Suprapubic skin (tissue), 4 donors: ENCODE measurements at regions not wholly inside any gene's neighbourhood (a gene's known extent, or its start where the extent isn't known, plus 50 kb on each side); places are given as distances from the start of the nearest gene placed in this dataset.

Source experiments
- EP300 ChIP-seq: sonication (generic); formaldehyde crosslinking; IDR thresholded peaks from one replicate; pipeline ENCODE4 v1.6.1; 2017; ENCODE audit warnings: antibody characterized with exemption
- POLR2A ChIP-seq, 2 donors: fragments of 450-650 bp; IDR thresholded peaks; one replicate each; pipeline ENCODE4 v1.6.1; 2017; ENCODE audit warnings: antibody characterized with exemption in 2 of 2, mild to moderate bottlenecking in 2 of 2, moderate library complexity in 2 of 2
- POLR2AphosphoS5 ChIP-seq, 3 donors: sonication (generic); formaldehyde crosslinking; IDR thresholded peaks; one replicate each; pipeline ENCODE4 v1.6.1; 2017; ENCODE audit warnings: antibody characterized with exemption in 3 of 3
- TF ChIP-seq, protein P1 (sequence below), 2 donors: fragments of 200-600 bp in 1 of 2; fragments of 450-650 bp in 1 of 2; sonication (generic) in 1 of 2; IDR thresholded peaks; one replicate each; pipeline ENCODE4 v1.5.1; 2016 to 2019; ENCODE audit warnings: antibody characterized with exemption in 2 of 2, mild to moderate bottlenecking in 1 of 2, moderate library complexity in 1 of 2

DNA sequence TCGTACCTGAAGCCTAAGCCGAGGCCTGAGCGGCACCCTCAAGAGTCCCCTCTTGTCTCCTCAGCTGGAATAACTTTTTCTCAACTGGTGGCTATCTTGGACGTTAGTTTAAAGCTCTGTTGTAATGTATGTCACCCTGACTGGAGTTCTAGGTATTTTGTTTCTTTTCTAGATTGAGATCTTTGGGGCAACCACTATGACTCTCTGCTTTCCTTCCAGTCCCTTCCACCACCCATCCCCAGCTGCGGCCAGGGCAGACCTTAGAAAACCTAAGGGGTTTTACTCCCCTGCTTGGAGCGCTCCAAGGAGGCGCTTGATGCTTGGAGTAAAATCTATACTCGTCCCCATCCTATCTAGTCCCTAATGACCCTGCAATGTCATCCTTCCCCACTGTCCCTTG lies 74.6 kb upstream of the MRPS6 start:
- TF ChIP-seq POLR2A (IDR thresholded peaks at IDR 0.05), result no peak
- no peak for TF ChIP-seq POLR2AphosphoS5 (IDR thresholded peaks at IDR 0.05)
- TF ChIP-seq, protein P1, sequence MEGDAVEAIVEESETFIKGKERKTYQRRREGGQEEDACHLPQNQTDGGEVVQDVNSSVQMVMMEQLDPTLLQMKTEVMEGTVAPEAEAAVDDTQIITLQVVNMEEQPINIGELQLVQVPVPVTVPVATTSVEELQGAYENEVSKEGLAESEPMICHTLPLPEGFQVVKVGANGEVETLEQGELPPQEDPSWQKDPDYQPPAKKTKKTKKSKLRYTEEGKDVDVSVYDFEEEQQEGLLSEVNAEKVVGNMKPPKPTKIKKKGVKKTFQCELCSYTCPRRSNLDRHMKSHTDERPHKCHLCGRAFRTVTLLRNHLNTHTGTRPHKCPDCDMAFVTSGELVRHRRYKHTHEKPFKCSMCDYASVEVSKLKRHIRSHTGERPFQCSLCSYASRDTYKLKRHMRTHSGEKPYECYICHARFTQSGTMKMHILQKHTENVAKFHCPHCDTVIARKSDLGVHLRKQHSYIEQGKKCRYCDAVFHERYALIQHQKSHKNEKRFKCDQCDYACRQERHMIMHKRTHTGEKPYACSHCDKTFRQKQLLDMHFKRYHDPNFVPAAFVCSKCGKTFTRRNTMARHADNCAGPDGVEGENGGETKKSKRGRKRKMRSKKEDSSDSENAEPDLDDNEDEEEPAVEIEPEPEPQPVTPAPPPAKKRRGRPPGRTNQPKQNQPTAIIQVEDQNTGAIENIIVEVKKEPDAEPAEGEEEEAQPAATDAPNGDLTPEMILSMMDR (IDR thresholded peaks at IDR 0.05), result no peak
- no peak for TF ChIP-seq EP300
